Breast epithelium (tissue), 3 donors: ENCODE measurements at regions not wholly inside any gene's neighbourhood (a gene's known extent, or its start where the extent isn't known, plus 50 kb on each side); places are given as distances from the start of the nearest gene placed in this dataset.

Experiments
- CTCF ChIP-seq, 3 donors: fragments of 450-650 bp; IDR thresholded peaks; one replicate each; pipeline ENCODE4 v1.5.1; 2016 to 2017; ENCODE audit warnings: antibody characterized with exemption in 3 of 3, mild to moderate bottlenecking in 3 of 3, moderate library complexity in 3 of 3
- POLR2A ChIP-seq: fragments of 450-650 bp; IDR thresholded peaks from one replicate; pipeline ENCODE4 v1.6.1; 2016; ENCODE audit warnings: antibody characterized with exemption, mild to moderate bottlenecking, moderate library complexity

GRCh38 chr2:238772635-238773297, 75.1 kb upstream of the TWIST2 start:
- TF ChIP-seq CTCF (IDR thresholded peaks at IDR 0.05) = no peak
- TF ChIP-seq POLR2A = no peak
